ENCODE measurements at regions not wholly inside any gene's neighbourhood (a gene's known extent, or its start where the extent isn't known, plus 50 kb on each side); places are given as distances from the start of the nearest gene placed in this dataset.
"Not testable (repeated sequence)": the region's sequence is repeated elsewhere in the genome, so short reads cannot be mapped to it uniquely, and the experiment has no call there.

DNA sequence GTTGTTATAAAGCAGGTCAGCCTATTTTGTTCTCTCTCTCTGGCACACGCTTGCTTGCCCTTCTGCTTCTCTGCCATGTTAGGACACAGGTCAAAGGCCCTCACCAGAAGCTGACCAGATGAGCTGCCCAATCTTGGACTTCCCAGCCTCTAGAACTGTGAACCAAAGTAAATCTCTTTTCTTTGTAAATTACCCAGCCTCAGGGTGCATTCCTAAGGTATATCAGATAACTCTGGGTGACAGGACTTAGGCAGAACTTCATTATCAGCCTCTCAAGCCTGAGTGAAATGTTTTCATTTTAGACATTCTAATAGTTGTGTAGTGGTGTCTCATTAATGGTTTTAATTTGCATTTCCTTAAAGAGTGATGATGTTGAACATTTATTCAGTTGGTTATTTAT, 124.3 kb downstream of the CDRT15L2 start:
- Histone ChIP-seq H2AFZ (ENCODE audit: low read depth, low read length) (no peak overlapping the region), H3K27me3 (ENCODE audit: control insufficient read depth in 2 of 2, insufficient read depth in 2 of 2, low read length in 2 of 2) (peaks cover 0 to 4% of the 10 kb centered on the region in 2 experiments; a peak in 1 of 5 replicates), H3K4me1 (replicated peaks in 1 of 2; ENCODE audit: control insufficient read depth in 2 of 2, insufficient read depth in 2 of 2, low read length in 2 of 2) (no peaks in the 10 kb centered on the region), H3K36me3 (ENCODE audit: control insufficient read depth, insufficient read depth, low read length) (no peaks in the 10 kb centered on the region), H3K27ac (ENCODE audit: extremely low read depth, low read depth, low read length) (no peak overlapping the region), H4K20me1 (replicated peaks; ENCODE audit: control insufficient read depth, insufficient read depth, low read length) (no peaks in the 10 kb centered on the region), H3K9me3 (replicated peaks; ENCODE audit: control insufficient read depth, insufficient read depth, low read depth, low read length) (no peaks in the 10 kb centered on the region), H3K9me1 (ENCODE audit: control insufficient read depth, insufficient read depth, low read length) (no peaks in the 10 kb centered on the region), H3K79me2 (ENCODE audit: control insufficient read depth, insufficient read depth, low read length) (no peaks in the 10 kb centered on the region), H3K9ac (ENCODE audit: insufficient read depth in 1 of 2, low read depth in 2 of 2, low read length in 2 of 2) (no peak overlapping the region), H3K4me2 (ENCODE audit: insufficient read depth, low read length) (no peak overlapping the region), H3K4me3 (no peak overlapping the region)
- 11% methylated on average over 1 of the region's 1 CpG for WGBS (ENCODE audit: insufficient coverage, low coverage, missing lambda C conversion rate)
- CTCF ChIA-PET (ENCODE audit: low intra/inter-chr PET ratio), result no interaction called here
- intact Hi-C loops (cut with micrococcal nuclease), result no loop called here
- in situ Hi-C loops (cut with MboI), result no loop called here
- no TSS peak for BruUV-seq (replicated peaks)
- ATAC-seq (no peak), DNase-seq (ENCODE audit: extremely low read depth in 1 of 4, low spot score in 3 of 4) (no peak), FAIRE-seq (no peak)
- TF ChIP-seq RBM15 (IDR thresholded peaks at IDR 0.05; ENCODE audit: insufficient read depth, low read length) (no peak), ZNF280B (CRISPR knock-in tag; IDR thresholded peaks at IDR 0.05) (no peak), ILF3 (IDR thresholded peaks at IDR 0.05; ENCODE audit: borderline replicate concordance) (no peak), PTRF (tag; IDR thresholded peaks at IDR 0.05) (no peak), CHCHD3 (CRISPR knock-in tag; IDR thresholded peaks at IDR 0.05) (no peak)
- TF ChIP-seq, protein P1, sequence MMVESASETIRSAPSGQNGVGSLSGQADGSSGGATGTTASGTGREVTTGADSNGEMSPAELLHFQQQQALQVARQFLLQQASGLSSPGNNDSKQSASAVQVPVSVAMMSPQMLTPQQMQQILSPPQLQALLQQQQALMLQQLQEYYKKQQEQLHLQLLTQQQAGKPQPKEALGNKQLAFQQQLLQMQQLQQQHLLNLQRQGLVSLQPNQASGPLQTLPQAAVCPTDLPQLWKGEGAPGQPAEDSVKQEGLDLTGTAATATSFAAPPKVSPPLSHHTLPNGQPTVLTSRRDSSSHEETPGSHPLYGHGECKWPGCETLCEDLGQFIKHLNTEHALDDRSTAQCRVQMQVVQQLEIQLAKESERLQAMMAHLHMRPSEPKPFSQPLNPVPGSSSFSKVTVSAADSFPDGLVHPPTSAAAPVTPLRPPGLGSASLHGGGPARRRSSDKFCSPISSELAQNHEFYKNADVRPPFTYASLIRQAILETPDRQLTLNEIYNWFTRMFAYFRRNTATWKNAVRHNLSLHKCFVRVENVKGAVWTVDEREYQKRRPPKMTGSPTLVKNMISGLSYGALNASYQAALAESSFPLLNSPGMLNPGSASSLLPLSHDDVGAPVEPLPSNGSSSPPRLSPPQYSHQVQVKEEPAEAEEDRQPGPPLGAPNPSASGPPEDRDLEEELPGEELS (CRISPR knock-in tag; IDR thresholded peaks at IDR 0.05; ENCODE audit: borderline replicate concordance), result no peak
- POLR2A ChIA-PET, result no interaction called here

DNA sequence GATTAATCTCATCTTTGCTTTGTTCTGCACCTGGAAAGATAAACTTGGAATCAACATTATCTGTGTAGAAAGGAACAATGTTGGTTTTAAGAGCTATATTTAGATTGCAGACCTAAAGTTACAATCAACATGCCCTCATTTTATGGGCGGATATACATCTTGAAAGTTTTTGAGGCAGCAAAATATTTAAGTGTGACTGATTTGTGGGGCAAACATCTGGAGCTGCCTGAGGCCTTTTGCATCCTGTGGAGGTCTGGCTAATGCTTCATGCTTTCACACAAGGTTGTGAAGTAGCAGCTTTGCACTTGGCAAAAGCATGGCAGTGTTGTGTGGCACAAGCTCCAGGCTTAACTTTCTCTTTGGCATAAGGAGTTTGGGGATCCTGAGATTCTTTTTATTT, 125.7 kb downstream of the CDRT15L2 start:
- H3K9ac ChIP-seq (ENCODE audit: insufficient read depth in 1 of 2, low read depth in 2 of 2, low read length in 2 of 2); H3K27ac ChIP-seq (ENCODE audit: extremely low read depth, low read depth, low read length); H3K4me2 ChIP-seq (ENCODE audit: insufficient read depth, low read length); H3K36me3 ChIP-seq (ENCODE audit: control insufficient read depth, insufficient read depth, low read length); POLR2A ChIA-PET; H3K27me3 ChIP-seq (ENCODE audit: control insufficient read depth in 2 of 2, insufficient read depth in 2 of 2, low read length in 2 of 2); H4K20me1 ChIP-seq (replicated peaks; ENCODE audit: control insufficient read depth, insufficient read depth, low read length); BruUV-seq (replicated peaks); in situ Hi-C loops (cut with MboI); ATAC-seq; H3K9me3 ChIP-seq (replicated peaks; ENCODE audit: control insufficient read depth, insufficient read depth, low read depth, low read length); intact Hi-C loops (cut with micrococcal nuclease); DNase-seq (ENCODE audit: extremely low read depth in 1 of 4, low spot score in 3 of 4); CTCF ChIA-PET (ENCODE audit: low intra/inter-chr PET ratio); H3K9me1 ChIP-seq (ENCODE audit: control insufficient read depth, insufficient read depth, low read length); FAIRE-seq; H2AFZ ChIP-seq (ENCODE audit: low read depth, low read length); H3K4me3 ChIP-seq; H3K4me1 ChIP-seq (replicated peaks in 1 of 2; ENCODE audit: control insufficient read depth in 2 of 2, insufficient read depth in 2 of 2, low read length in 2 of 2); H3K79me2 ChIP-seq (ENCODE audit: control insufficient read depth, insufficient read depth, low read length): not testable (repeated sequence)
- 0% methylated on average over 1 of the region's 1 CpG for WGBS (ENCODE audit: insufficient coverage, low coverage, missing lambda C conversion rate)
